ENCODE measurements at regions not wholly inside any gene's neighbourhood (a gene's known extent, or its start where the extent isn't known, plus 50 kb on each side); places are given as distances from the start of the nearest gene placed in this dataset.
"Not testable (repeated sequence)": the region's sequence is repeated elsewhere in the genome, so short reads cannot be mapped to it uniquely, and the experiment has no call there.

DNA sequence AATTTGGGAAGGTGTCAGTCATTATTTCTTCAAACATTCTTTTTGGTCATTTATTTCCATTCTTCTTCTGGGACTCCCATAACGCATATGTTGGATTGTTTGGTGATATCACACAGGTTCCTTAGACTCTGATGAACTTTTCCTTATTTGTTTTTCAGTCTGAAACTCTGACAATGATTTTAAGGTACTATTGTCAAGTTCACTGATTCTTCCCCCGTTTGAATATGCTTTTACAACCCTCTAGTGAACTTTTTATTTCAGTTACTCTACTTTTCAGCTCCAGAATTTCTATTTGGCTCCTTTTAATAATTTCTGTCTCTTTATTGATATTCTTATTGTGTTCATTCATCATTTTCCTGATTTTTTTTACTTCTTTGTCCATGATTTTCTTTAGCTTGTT lies 92.5 kb upstream of the RORB start:
- H3K4me3 Mint-ChIP-seq: no peak overlapping the region
- H3K27me3 Mint-ChIP-seq: no peaks in the 10 kb centered on the region
- ATAC-seq (no peak), DNase-seq (no peak)
- peaks cover 19 to 24% of the 10 kb centered on the region in 2 donors for H3K9me3 Mint-ChIP-seq
- H3K27ac Mint-ChIP-seq: no peak overlapping the region
- H3K4me1 Mint-ChIP-seq: no peaks in the 10 kb centered on the region

DNA sequence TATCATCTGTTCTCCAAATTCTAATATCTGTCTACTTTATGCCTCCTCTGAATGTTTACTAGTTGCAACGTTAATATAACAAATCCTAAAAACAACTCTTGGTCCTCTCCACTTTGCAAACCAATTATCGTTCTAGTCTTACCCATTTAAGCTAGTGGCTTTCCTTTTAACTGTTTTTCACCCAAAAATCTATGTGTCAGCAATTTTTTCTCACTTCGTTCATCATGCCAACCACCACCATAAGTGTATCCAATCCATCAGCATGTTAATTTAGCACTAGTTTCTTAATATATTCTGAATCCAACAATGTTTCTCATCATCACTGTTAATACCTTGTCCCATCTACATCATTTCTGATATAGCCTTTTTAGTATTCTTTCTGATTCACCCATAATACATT lies 90.0 kb upstream of the RORB start:
- Mint-ChIP-seq H3K4me3 (no peak overlapping the region), H3K27me3 (no peaks in the 10 kb centered on the region), H3K9me3 (peaks cover 19 to 23% of the 10 kb centered on the region in 2 donors), H3K27ac (no peak overlapping the region), H3K4me1 (no peaks in the 10 kb centered on the region)
- DNase-seq: no peak
- no peak for ATAC-seq

DNA sequence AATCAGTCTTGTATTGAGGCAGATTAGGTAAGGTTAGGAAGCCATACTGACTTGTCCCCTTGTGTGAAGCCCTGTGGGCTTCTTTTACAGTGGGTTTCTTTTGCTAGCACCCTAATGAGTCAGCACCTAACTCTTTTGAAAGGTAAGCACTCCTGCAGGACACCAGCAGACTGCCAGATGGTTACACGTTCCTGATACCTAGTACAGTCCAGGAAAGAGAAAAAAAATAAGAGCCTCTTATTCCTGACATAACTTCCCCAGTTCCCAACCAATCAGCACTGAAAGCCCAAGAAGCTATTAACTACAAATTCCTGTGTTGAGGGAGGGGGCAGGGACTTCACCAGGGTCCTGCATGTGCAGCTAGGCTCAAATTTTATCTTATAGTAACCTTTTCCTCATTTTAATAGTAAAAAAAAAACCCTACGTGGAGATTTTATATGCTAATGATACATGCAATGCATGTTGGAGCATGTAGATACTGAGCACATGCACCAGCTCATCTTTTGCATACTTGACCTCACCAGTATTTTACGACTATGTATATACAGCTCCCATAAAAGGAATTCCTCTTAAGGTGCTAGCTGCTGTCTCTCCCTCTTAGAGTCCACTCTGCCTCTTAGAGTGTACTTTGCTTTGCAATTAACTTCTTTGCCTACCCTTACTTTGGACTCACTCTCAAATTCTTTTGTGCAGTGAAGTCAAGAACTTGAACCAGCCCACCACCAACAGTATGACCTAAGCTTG lies 84.7 kb upstream of the RORB start:
- no peaks in the 10 kb centered on the region for H3K27me3 Mint-ChIP-seq
- H3K4me1 Mint-ChIP-seq: peaks cover 6% of the 10 kb centered on the region
- ATAC-seq (no peak), DNase-seq (no peak)
- H3K27ac Mint-ChIP-seq: no peak overlapping the region
- no peak overlapping the region for H3K4me3 Mint-ChIP-seq
- peaks cover 7 to 16% of the 10 kb centered on the region in 2 donors for H3K9me3 Mint-ChIP-seq

DNA sequence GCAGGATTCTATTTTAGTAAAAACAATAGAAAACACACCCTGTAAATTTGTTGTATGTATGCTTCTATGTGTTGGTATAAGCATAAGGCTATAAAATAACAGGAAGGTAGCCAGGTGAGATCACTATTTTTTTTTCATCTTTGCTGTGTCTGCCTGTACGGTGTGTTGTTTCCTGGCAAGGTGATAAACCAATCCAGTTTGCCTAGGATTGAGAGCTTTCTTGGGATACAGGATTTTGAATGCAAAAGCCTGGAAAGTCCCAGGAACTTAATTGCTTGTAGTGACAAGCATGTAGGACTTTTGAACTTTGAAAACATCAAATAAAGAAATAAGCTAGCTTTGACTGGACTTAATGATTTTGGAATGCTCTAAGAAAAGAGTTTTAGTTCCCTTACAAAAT lies 83.3 kb upstream of the RORB start:
- H3K27ac Mint-ChIP-seq: no peak overlapping the region
- H3K27me3 Mint-ChIP-seq: no peaks in the 10 kb centered on the region
- ATAC-seq (no peak), DNase-seq (no peak)
- peaks cover 7 to 16% of the 10 kb centered on the region in 2 donors for H3K9me3 Mint-ChIP-seq
- peaks cover 6% of the 10 kb centered on the region for H3K4me1 Mint-ChIP-seq
- no peak overlapping the region for H3K4me3 Mint-ChIP-seq

DNA sequence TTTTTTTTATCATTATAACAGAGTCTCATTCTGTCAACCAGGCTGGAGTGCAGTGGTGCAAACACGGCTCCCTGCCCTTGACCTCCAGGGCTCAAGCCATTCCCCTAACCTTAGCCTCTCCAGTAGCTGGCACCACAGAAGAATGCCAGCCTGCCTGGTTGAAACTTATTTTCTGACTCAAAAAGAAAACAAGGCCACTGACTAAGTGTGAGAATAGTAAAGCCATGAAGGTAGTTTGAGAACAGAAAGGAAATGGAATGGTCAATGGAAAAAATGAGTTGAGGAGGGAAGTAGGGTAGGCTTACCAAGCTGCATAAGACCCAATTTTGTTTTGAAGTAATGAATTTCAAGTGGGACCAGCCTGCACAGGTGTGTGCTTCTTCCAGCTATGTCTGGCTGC lies 82.8 kb upstream of the RORB start:
- DNase-seq: no peak
- no peak overlapping the region for H3K27ac Mint-ChIP-seq
- H3K27me3 Mint-ChIP-seq: no peaks in the 10 kb centered on the region
- ATAC-seq: no peak
- peaks cover 6% of the 10 kb centered on the region for H3K4me1 Mint-ChIP-seq
- no peak overlapping the region for H3K4me3 Mint-ChIP-seq
- peaks cover 7 to 16% of the 10 kb centered on the region in 2 donors for H3K9me3 Mint-ChIP-seq

DNA sequence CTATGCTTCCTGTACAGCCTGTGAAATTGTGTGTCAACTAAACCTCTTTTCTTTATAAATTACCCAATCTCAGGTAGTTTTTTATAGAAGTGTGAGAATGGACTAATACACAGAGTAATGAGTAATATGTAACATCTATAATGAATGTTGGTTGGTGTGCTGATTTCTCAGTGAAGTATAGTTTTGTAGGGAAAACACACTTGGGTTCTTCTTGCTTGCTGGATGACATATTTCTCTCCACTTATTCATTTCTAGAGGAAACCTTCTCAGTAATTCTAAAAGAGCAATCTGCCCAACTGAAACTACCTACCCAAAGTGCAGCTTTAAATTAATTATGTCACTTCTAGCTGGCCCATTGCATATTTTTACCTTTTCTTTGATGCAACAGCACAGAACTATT lies 81.1 kb upstream of the RORB start:
- H3K27me3 Mint-ChIP-seq: no peaks in the 10 kb centered on the region
- ATAC-seq: no peak

DNA sequence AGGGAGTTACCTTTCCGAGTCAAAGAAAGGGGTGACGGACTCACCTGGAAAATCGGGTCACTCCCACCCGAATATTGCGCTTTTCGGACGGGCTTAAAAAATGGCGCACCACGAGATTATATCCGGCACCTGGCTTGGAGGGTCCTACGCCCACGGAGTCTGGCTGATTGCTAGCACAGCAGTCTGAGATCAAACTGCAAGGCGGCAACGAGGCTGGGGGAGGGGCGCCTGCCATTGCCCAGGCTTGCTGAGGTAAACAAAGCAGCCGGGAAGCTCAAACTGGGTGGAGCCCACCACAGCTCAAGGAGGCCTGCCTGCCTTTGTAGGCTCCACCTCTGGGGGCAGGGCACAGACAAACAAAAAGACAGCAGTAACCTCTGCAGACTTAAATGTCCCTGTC lies 72.6 kb upstream of the RORB start:
- H3K4me1 Mint-ChIP-seq, H3K9me3 Mint-ChIP-seq, H3K27ac Mint-ChIP-seq, DNase-seq, ATAC-seq, H3K4me3 Mint-ChIP-seq, H3K27me3 Mint-ChIP-seq: not testable (repeated sequence)

More for the DNA sequence above, 81.1 kb upstream of the RORB start:
- DNase-seq: no peak
- H3K9me3 Mint-ChIP-seq: peaks cover 7 to 16% of the 10 kb centered on the region in 2 donors
- H3K27ac Mint-ChIP-seq: no peak overlapping the region
- H3K4me1 Mint-ChIP-seq: peaks cover 6% of the 10 kb centered on the region
- no peak overlapping the region for H3K4me3 Mint-ChIP-seq

DNA sequence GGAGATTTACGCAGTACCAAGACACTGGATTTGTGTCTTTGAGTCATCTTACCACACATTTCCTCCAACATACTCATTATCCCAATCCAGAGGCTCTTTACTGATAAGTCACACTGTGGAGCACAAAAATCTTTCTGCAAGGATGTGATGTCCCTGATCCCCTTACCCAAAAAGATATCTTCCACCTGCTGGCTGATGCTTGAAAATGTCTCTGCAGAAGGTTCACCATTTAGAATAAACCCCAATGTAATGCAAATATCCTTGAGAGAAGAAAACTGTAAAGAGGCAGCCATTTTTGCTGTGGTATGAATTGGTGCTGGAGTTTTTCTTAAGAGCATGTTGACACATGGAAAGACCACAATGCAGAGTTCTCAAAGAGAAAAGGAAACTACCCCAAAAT lies 65.7 kb upstream of the RORB start:
- no peak for DNase-seq
- Mint-ChIP-seq H3K4me1 (no peaks in the 10 kb centered on the region), H3K27me3 (no peaks in the 10 kb centered on the region), H3K9me3 (no peaks in the 10 kb centered on the region), H3K27ac (no peak overlapping the region), H3K4me3 (no peak overlapping the region)
- ATAC-seq: no peak

DNA sequence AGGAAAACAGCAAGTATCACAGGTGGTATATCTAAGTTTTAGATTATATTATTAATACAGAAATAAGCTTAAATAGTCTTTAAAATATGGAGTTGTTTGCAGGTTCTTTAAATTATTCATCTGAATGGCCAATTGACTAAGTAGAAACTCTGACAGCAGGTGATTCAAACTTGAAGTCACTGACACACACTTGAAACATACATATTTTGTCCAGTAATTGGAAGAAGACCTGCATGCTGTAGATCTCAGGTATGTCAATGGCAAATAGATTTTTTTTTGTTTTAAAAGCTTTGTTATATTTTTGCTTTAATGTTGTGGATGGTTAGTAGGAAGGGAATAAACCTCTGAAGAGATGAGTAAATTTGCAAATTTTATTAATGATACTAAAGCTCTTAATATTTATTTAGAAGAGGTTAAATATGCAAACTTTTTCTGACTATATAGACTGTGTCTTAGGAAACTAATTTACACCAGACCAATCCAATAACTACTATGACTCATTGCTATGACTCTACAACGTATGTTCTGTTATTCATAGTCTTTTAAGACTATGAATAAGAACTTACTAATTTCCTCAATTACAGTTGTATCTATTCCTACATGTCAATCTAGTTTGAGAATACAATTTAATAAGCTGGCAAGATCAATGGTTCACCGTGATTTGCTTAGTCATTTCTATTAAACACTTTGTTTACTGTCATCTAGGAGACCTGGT lies 53.9 kb upstream of the RORB start:
- ATAC-seq (no peak), DNase-seq (no peak)
- Mint-ChIP-seq H3K9me3 (peaks cover 0 to 4% of the 10 kb centered on the region in 2 donors), H3K4me3 (no peak overlapping the region), H3K4me1 (no peaks in the 10 kb centered on the region), H3K27me3 (no peaks in the 10 kb centered on the region), H3K27ac (no peak overlapping the region)

DNA sequence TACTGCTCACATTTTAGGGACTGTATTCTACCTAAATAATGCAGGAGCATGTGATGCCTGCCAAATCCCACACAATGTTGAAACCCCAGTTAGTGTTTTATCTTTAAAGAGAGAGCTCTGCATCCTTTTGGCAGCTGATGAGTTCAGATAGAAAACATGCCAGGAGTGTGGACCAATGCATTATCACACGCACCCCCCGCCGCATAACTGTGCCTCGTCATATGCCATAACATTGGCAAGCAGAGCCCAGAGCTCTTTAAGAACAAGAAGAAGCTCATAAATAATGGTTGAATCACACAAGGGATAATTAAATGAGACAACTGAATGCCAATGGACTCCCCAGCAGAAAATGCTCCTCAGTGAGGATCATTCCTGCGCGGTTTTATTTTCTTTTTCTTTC lies 52.8 kb upstream of the RORB start:
- peaks cover 0 to 4% of the 10 kb centered on the region in 2 donors for H3K9me3 Mint-ChIP-seq
- no peak overlapping the region for H3K4me3 Mint-ChIP-seq
- no peaks in the 10 kb centered on the region for H3K27me3 Mint-ChIP-seq
- ATAC-seq (no peak), DNase-seq (no peak)
- H3K27ac Mint-ChIP-seq: no peak overlapping the region
- no peaks in the 10 kb centered on the region for H3K4me1 Mint-ChIP-seq

All from stimulated activated naive CD8-positive, alpha-beta T cell treated with anti-CD3 and anti-CD28 coated beads, Interleukin-15, amount 100 ng/mL, for 72 hours (primary cell).